ENCODE measurements at regions not wholly inside any gene's neighbourhood (a gene's known extent, or its start where the extent isn't known, plus 50 kb on each side); places are given as distances from the start of the nearest gene placed in this dataset.

GRCh38 chr2:105504459-105504858 lies 105.6 kb upstream of the FHL2 start:
- TF ChIP-seq, protein P1, sequence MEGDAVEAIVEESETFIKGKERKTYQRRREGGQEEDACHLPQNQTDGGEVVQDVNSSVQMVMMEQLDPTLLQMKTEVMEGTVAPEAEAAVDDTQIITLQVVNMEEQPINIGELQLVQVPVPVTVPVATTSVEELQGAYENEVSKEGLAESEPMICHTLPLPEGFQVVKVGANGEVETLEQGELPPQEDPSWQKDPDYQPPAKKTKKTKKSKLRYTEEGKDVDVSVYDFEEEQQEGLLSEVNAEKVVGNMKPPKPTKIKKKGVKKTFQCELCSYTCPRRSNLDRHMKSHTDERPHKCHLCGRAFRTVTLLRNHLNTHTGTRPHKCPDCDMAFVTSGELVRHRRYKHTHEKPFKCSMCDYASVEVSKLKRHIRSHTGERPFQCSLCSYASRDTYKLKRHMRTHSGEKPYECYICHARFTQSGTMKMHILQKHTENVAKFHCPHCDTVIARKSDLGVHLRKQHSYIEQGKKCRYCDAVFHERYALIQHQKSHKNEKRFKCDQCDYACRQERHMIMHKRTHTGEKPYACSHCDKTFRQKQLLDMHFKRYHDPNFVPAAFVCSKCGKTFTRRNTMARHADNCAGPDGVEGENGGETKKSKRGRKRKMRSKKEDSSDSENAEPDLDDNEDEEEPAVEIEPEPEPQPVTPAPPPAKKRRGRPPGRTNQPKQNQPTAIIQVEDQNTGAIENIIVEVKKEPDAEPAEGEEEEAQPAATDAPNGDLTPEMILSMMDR (IDR thresholded peaks at IDR 0.05; ENCODE audit: low read depth, low read length, missing control alignments), result no peak
- H3K4me3 ChIP-seq (ENCODE audit: low read depth, low read length), result no peak overlapping the region
- DNase-seq (ENCODE audit: low read depth), result no peak

DNA sequence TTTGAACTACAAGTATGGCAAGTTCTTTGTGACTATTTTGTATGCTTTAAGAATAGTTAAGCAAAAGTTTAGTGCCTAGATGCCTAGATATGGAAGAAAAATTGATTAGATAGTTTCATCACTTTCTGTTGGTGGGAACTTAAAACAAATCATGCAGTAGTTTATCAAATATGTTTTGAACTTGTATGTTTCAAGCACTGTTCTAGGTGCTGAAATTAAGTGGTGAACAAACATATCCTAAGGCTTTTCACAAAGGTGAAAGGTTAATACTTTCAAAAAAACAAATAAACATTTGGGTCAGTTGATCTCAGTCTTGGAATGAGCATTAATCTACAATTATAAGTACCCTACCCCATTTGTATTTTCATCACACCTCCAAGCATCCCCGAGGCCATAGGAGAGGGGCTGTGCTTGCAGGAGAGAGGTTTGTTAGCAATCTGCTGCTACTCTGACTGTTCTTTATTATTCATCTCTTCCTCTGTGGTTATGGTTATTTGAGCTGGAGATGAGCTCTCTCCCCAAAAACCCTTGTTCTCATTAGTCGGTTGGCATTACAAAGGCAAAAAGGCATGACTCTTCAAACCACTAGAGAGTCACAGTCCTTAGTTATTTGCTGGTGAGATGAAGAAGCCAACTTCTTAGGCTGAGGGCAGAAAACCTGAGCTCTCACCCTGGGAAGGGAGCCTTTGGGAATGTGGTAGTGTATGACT lies 103.9 kb upstream of the FHL2 start:
- no peak overlapping the region for H3K4me3 ChIP-seq (ENCODE audit: low read depth, low read length)
- no peak for DNase-seq (ENCODE audit: low read depth)
- TF ChIP-seq, protein P1 (IDR thresholded peaks at IDR 0.05; ENCODE audit: low read depth, low read length, missing control alignments), result no peak

GRCh38 chr2:105498281-105498846 lies 99.5 kb upstream of the FHL2 start:
- H3K4me3 ChIP-seq (ENCODE audit: low read depth, low read length), result no peak overlapping the region
- TF ChIP-seq, protein P1 (IDR thresholded peaks at IDR 0.05; ENCODE audit: low read depth, low read length, missing control alignments), result no peak
- DNase-seq (ENCODE audit: low read depth), result no peak

- TF ChIP-seq, protein P1 (IDR thresholded peaks at IDR 0.05; ENCODE audit: low read depth, low read length, missing control alignments), result no peak
- no peak for DNase-seq (ENCODE audit: low read depth)
- H3K4me3 ChIP-seq (ENCODE audit: low read depth, low read length), result no peak overlapping the region
Measured at GRCh38 chr2:105497094-105497493, 98.2 kb upstream of the FHL2 start.

- H3K4me3 ChIP-seq (ENCODE audit: low read depth, low read length), result no peak overlapping the region
- TF ChIP-seq, protein P1 (IDR thresholded peaks at IDR 0.05; ENCODE audit: low read depth, low read length, missing control alignments), result no peak
- no peak for DNase-seq (ENCODE audit: low read depth)
Measured at GRCh38 chr2:105496271-105496670, 97.4 kb upstream of the FHL2 start.

DNA sequence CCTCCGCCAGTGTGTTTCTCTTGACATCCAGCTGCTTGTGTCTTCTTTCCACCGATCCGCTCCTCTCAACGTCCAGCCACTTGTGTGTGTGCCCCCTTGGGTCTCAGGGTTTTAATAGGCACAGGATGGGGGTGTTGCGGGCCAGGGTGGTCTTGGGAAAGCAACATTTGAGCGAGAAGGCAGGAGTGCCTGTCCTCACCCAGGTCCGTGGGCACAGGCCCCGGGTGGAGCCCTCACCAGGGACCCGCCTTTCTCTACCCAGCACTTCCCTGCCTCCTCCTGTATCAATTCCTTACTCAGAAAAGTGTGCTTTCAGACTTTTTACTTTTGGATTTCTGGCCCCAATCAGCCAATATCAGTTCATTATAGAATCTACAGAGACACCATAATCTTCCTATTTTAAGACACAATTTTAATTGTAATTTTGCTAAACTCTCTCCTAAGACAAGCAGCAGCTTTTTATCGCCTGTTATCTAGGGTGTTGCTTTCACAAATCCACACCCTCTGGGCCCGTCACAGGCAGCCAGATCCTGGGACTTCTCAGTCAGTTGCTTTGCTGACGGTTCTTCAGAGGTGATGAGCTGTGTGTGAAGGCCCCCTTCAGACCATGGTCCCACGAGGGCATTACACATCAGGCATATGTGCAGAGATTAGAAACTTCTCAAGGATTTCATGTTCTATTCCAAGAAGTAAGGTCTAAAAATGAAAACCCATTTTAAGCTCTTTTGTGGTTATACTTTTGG lies 96.0 kb upstream of the FHL2 start:
- TF ChIP-seq, protein P1 (IDR thresholded peaks at IDR 0.05; ENCODE audit: low read depth, low read length, missing control alignments), result no peak
- no peak for DNase-seq (ENCODE audit: low read depth)
- no peak overlapping the region for H3K4me3 ChIP-seq (ENCODE audit: low read depth, low read length)
